ENCODE measurements at regions not wholly inside any gene's neighbourhood (a gene's known extent, or its start where the extent isn't known, plus 50 kb on each side); places are given as distances from the start of the nearest gene placed in this dataset.

GRCh38 chr7:145644426-145645134 is 472.0 kb upstream of the CNTNAP2 start:
- FAIRE-seq (no peak), DNase-seq (ENCODE audit: low read depth, low spot score) (no peak)
- no peak overlapping the region for H2AFZ ChIP-seq (ENCODE audit: control insufficient read depth, low read length)
- H3K79me2 ChIP-seq (ENCODE audit: control insufficient read depth, insufficient read depth, low read length) = no peaks in the 10 kb centered on the region
- H3K27me3 ChIP-seq (ENCODE audit: control insufficient read depth, extremely low read depth, insufficient read depth, low read length) = no peaks in the 10 kb centered on the region
- no peak overlapping the region for H3K4me2 ChIP-seq (ENCODE audit: control insufficient read depth, extremely low read depth, insufficient read depth, low read depth, low read length)
- no peak for TF ChIP-seq EZH2 (IDR thresholded peaks at IDR 0.05; ENCODE audit: low read length)
- no peak for TF ChIP-seq CTCF (optimal IDR thresholded peaks at IDR 0.05 in 1 of 3, IDR thresholded peaks at IDR 0.05 in 1 of 3, conservative IDR thresholded peaks at IDR 0.05 in 1 of 3; ENCODE audit: extremely low read depth in 1 of 3, insufficient read depth in 2 of 3, low read length in 3 of 3)
- H3K9ac ChIP-seq (ENCODE audit: control insufficient read depth, extremely low read depth, insufficient read depth, low read length) = no peak overlapping the region
- no peak overlapping the region for H3K27ac ChIP-seq (ENCODE audit: control insufficient read depth, insufficient read depth, low read length)
- dilution Hi-C loops (cut with MboI; ENCODE audit: extremely low pct_ligation_motif_present, low sequenced_read_pairs) = no loop called here
- H4K20me1 ChIP-seq (ENCODE audit: control insufficient read depth, extremely low read depth, insufficient read depth, low read length) = no peaks in the 10 kb centered on the region
- no peaks in the 10 kb centered on the region for H3K4me1 ChIP-seq (ENCODE audit: control insufficient read depth, extremely low read depth, insufficient read depth, low read length)
- no peaks in the 10 kb centered on the region for H3K36me3 ChIP-seq (ENCODE audit: control insufficient read depth in 2 of 2, extremely low read depth in 1 of 2, insufficient read depth in 2 of 2, low read length in 2 of 2)
- H3K4me3 ChIP-seq (ENCODE audit: control insufficient read depth in 2 of 3, extremely low read depth in 1 of 3, insufficient read depth in 2 of 3, low read depth in 1 of 3, low read length in 3 of 3) = no peak overlapping the region
- peaks cover 5% of the 10 kb centered on the region for H3K9me3 ChIP-seq (ENCODE audit: control insufficient read depth, low read depth, low read length)
- H3K9me1 ChIP-seq (ENCODE audit: control insufficient read depth, extremely low read depth, insufficient read depth, low read length) = no peaks in the 10 kb centered on the region

- Histone ChIP-seq H3K4me1 (ENCODE audit: control insufficient read depth, extremely low read depth, insufficient read depth, low read length) (no peaks in the 10 kb centered on the region), H3K4me3 (ENCODE audit: control insufficient read depth in 2 of 3, extremely low read depth in 1 of 3, insufficient read depth in 2 of 3, low read depth in 1 of 3, low read length in 3 of 3) (no peak overlapping the region), H3K36me3 (ENCODE audit: control insufficient read depth in 2 of 2, extremely low read depth in 1 of 2, insufficient read depth in 2 of 2, low read length in 2 of 2) (no peaks in the 10 kb centered on the region), H3K9me1 (ENCODE audit: control insufficient read depth, extremely low read depth, insufficient read depth, low read length) (no peaks in the 10 kb centered on the region), H3K27ac (ENCODE audit: control insufficient read depth, insufficient read depth, low read length) (no peak overlapping the region), H3K9me3 (ENCODE audit: control insufficient read depth, low read depth, low read length) (peaks cover 5% of the 10 kb centered on the region), H3K27me3 (ENCODE audit: control insufficient read depth, extremely low read depth, insufficient read depth, low read length) (no peaks in the 10 kb centered on the region), H3K79me2 (ENCODE audit: control insufficient read depth, insufficient read depth, low read length) (no peaks in the 10 kb centered on the region), H3K4me2 (ENCODE audit: control insufficient read depth, extremely low read depth, insufficient read depth, low read depth, low read length) (no peak overlapping the region), H3K9ac (ENCODE audit: control insufficient read depth, extremely low read depth, insufficient read depth, low read length) (no peak overlapping the region), H4K20me1 (ENCODE audit: control insufficient read depth, extremely low read depth, insufficient read depth, low read length) (no peaks in the 10 kb centered on the region), H2AFZ (ENCODE audit: control insufficient read depth, low read length) (no peak overlapping the region)
- dilution Hi-C loops (cut with MboI; ENCODE audit: extremely low pct_ligation_motif_present, low sequenced_read_pairs) = no loop called here
- DNase-seq (ENCODE audit: low read depth, low spot score) (no peak), FAIRE-seq (no peak)
- TF ChIP-seq EZH2 (IDR thresholded peaks at IDR 0.05; ENCODE audit: low read length) (no peak), CTCF (optimal IDR thresholded peaks at IDR 0.05 in 1 of 3, IDR thresholded peaks at IDR 0.05 in 1 of 3, conservative IDR thresholded peaks at IDR 0.05 in 1 of 3; ENCODE audit: extremely low read depth in 1 of 3, insufficient read depth in 2 of 3, low read length in 3 of 3) (no peak)
These were observed 472.6 kb upstream of the CNTNAP2 start for GRCh38 chr7:145643981-145644380.

All from keratinocyte (primary cell).